ENCODE measurements at regions not wholly inside any gene's neighbourhood (a gene's known extent, or its start where the extent isn't known, plus 50 kb on each side); places are given as distances from the start of the nearest gene placed in this dataset.

DNA sequence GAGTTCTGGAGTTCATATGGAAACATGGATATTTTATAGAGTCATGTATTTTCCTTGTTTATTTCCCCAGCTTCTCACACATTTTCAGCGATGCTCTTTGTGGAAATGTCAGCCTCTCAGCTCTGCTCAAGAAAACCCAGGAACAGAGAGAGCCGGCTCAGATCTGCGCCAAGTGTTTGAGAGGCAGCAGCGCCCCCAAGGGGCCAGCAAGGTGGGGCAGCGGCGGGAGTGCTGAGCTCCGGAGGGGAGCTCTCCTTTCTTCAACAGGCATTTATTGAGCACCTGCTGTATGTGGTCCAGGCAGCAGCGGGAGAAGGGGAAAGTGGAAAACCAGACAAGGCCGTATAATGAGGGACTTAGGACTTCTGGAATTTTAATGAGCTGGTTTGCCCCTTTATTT is 421.1 kb upstream of the C16orf82 start:
- H3K9me3 Mint-ChIP-seq: peaks cover 0 to 2% (median 0%) of the 10 kb centered on the region in 3 donors
- no peaks in the 10 kb centered on the region for H3K4me1 Mint-ChIP-seq
- H3K27me3 Mint-ChIP-seq: no peaks in the 10 kb centered on the region
- peak overlapping the region in 1 of 3 donors; percentile 57 for H3K27ac Mint-ChIP-seq
- H3K36me3 Mint-ChIP-seq: no peaks in the 10 kb centered on the region
- no peak overlapping the region for H3K4me3 Mint-ChIP-seq

DNA sequence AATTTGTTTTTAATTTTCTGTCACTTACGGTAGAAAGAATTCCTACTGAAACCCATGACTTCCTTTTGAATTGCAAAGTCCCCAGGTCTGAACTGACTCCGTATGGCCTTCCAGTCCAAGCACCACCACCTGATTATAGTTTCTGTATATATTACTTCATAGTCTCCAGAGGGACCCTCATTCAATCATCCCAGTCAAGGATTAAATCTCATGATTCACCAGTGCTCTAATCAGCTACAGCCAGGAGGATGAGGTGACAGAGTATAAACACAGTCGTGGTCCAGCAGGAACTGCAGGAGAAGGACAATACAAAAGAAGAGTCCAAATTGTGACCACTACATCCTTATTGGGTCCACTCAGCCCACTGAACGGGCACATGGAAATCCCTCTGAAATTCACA is 418.9 kb upstream of the C16orf82 start:
- Mint-ChIP-seq H3K36me3 (no peaks in the 10 kb centered on the region), H3K27ac (peak overlapping the region in 1 of 3 donors; percentile 11), H3K4me1 (peaks cover 0 to 2% (median 0%) of the 10 kb centered on the region in 3 donors), H3K9me3 (peaks cover 0 to 12% (median 2%) of the 10 kb centered on the region in 3 donors), H3K27me3 (no peaks in the 10 kb centered on the region), H3K4me3 (no peak overlapping the region)

DNA sequence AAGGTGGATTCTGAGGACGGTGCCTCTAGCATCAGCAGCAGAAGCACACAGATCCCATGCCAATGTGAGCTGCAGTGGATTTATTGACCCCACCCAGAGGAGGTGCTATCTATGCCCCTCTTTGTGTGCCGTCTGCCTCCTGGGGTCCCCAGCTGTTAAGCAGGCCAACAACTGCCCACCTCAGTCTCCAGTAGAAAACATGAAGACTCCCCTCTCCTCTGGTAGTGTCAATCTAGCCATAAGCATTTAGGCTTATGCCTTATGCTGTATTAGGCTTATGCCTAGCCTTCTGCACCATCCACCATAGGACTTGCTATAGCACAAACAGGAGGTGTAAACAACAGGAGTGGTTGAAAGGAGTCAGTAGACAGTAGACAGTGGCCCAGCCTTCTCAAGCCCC is 417.9 kb upstream of the C16orf82 start:
- Mint-ChIP-seq H3K4me3 (no peak overlapping the region), H3K36me3 (no peaks in the 10 kb centered on the region), H3K4me1 (peaks cover 0 to 2% (median 0%) of the 10 kb centered on the region in 3 donors), H3K27ac (no peak overlapping the region), H3K9me3 (peaks cover 0 to 12% (median 0%) of the 10 kb centered on the region in 3 donors), H3K27me3 (no peaks in the 10 kb centered on the region)

DNA sequence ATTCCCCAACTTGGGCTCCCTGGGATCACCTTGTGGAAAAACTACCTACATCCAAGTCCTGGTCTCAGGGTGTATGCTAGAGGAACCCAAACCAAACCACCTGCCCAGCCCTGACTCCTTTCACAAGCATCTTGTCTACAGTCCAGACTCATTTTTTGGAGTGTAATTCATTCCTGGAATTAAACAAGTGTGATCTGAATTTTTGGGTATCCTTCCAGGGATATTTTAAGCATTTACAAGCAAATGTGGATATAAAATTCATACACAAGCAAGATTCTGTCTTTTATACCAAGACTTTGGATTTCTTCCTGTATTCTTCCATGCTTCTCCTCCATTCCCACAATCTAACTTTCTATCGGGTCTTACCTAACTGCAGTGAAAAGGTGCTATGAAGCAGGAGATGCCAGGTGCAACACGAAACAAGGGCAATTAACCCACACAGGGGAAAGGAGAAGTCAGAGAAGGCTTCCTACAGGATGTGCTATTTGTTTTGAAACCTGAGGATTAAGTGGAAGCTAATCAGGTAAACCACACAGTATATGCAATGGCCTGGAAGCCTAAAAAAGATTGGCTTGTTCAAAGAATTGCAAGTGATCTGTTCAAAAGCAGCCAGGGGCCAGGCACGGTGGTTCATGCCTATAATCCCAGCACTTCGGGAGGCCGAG is 417.2 kb upstream of the C16orf82 start:
- H3K4me1 Mint-ChIP-seq: peaks cover 0 to 2% (median 0%) of the 10 kb centered on the region in 3 donors
- H3K27ac Mint-ChIP-seq: no peak overlapping the region
- no peaks in the 10 kb centered on the region for H3K36me3 Mint-ChIP-seq

DNA sequence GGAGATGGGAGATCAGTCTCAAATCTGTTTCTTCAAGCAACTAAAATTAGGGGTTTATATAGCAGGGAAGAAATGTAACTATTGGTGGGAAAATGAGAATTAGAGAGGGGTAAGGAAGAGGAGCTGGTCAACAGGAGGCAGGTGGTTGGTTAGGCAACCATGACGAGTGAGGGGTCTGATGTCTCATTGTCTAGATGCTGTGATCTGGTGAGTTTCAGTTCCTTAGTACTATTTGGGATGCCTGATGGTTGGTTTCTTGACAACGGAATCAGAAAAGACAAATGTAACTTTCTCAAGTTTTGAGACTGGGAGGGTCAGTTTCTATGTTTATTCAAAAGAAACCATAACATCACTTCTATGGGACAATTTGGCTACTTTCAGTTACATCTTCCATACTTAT is 415.3 kb upstream of the C16orf82 start:
- Mint-ChIP-seq H3K36me3 (no peaks in the 10 kb centered on the region), H3K27me3 (no peaks in the 10 kb centered on the region), H3K27ac (no peak overlapping the region), H3K4me1 (peaks cover 0 to 2% (median 0%) of the 10 kb centered on the region in 3 donors), H3K9me3 (peaks cover 0 to 15% (median 0%) of the 10 kb centered on the region in 3 donors), H3K4me3 (no peak overlapping the region)

More for the DNA sequence above, 417.2 kb upstream of the C16orf82 start:
- Mint-ChIP-seq H3K9me3 (peaks cover 0 to 12% (median 0%) of the 10 kb centered on the region in 3 donors), H3K4me3 (no peak overlapping the region), H3K27me3 (no peaks in the 10 kb centered on the region)

DNA sequence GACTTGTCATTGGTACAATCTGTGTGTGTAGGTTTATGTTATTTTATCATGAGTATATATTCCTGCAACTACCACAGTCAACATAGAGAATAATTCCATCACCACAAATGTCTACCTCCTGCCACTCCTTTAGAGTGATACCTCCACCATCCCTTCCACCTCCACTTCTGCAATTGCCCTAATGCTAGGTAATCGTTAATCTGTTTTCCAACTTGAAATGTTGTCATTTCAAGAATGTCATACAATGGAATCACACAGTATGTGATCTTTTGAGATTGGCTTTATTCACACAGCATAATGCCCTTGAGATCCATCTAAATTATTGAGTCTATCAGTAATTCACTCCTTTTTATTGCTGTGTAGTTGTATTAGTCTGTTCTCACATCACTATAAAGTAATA is 414.8 kb upstream of the C16orf82 start:
- H3K4me1 Mint-ChIP-seq: peaks cover 0 to 2% (median 0%) of the 10 kb centered on the region in 3 donors
- no peaks in the 10 kb centered on the region for H3K36me3 Mint-ChIP-seq
- H3K27me3 Mint-ChIP-seq: no peaks in the 10 kb centered on the region
- H3K27ac Mint-ChIP-seq: no peak overlapping the region
- H3K4me3 Mint-ChIP-seq: no peak overlapping the region
- H3K9me3 Mint-ChIP-seq: peaks cover 0 to 15% (median 0%) of the 10 kb centered on the region in 3 donors

DNA sequence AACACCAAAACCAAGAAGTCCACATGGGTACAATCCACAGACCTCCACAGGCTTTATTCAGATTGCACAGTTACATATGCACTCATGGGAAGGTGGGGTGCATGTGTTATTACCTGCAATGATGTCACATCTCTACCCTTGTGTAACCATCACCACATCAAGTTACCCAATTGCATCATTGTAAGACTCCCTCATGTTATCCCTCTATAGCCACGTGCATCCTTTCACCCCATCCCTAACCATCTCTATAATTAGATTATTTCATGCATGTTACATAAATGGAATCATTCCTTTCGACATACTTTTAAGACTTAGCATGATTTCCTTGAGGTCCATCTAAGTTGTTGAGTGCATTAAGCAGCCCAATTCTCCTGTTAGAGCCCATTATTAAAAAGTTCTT is 408.2 kb upstream of the C16orf82 start:
- Mint-ChIP-seq H3K27ac (no peak overlapping the region), H3K4me3 (no peak overlapping the region), H3K27me3 (no peaks in the 10 kb centered on the region), H3K9me3 (peaks cover 2 to 3% (median 2%) of the 10 kb centered on the region in 3 donors), H3K36me3 (no peaks in the 10 kb centered on the region), H3K4me1 (no peaks in the 10 kb centered on the region)

DNA sequence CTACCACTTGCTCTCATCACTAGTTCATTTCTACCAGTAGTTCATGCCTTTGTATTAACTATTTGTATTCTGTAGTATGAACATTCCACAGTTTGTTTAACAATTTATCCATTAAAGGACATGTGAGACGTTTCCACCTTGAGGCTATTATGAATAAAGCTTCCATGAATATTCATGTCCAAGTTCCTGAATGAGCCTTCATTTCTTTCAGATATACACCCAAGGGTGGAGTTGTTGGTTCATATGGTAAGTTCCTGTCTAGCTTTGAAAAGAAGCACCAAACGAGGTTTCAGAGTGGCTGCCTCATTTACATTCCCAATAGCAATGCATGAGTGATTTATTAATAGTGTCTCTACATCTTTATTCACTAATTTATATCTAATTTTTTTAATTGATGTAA is 407.8 kb upstream of the C16orf82 start:
- H3K36me3 Mint-ChIP-seq: no peaks in the 10 kb centered on the region
- H3K27me3 Mint-ChIP-seq: peaks cover 2% of the 10 kb centered on the region
- H3K9me3 Mint-ChIP-seq: peaks cover 2 to 3% (median 2%) of the 10 kb centered on the region in 3 donors
- no peak overlapping the region for H3K4me3 Mint-ChIP-seq
- H3K27ac Mint-ChIP-seq: no peak overlapping the region
- H3K4me1 Mint-ChIP-seq: no peaks in the 10 kb centered on the region

DNA sequence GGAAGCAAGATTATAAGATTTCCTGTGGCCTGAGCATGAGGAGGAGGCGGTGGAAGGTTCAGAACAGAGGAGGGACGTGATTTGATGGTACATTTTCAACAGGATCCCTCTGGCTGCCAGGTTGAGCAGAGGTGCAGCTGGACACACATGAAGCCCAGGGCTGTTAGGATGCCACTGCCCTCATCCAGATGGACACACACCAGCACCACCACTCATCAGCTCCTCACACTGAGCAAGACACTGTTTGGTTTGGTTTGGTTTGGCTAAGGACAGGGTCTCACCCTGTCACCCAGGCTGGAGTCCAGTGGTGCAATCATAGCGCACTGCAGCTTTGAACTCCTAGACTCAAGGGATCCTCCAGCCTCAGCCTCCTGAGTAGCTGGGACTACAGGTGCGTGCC is 402.6 kb upstream of the C16orf82 start:
- H3K27ac Mint-ChIP-seq: no peak overlapping the region
- H3K36me3 Mint-ChIP-seq: no peaks in the 10 kb centered on the region
- peaks cover 8% of the 10 kb centered on the region for H3K27me3 Mint-ChIP-seq
- H3K9me3 Mint-ChIP-seq: peaks cover 0 to 3% (median 2%) of the 10 kb centered on the region in 3 donors
- no peaks in the 10 kb centered on the region for H3K4me1 Mint-ChIP-seq
- H3K4me3 Mint-ChIP-seq: peak overlapping the region in 1 of 4 donors; percentile 47

DNA sequence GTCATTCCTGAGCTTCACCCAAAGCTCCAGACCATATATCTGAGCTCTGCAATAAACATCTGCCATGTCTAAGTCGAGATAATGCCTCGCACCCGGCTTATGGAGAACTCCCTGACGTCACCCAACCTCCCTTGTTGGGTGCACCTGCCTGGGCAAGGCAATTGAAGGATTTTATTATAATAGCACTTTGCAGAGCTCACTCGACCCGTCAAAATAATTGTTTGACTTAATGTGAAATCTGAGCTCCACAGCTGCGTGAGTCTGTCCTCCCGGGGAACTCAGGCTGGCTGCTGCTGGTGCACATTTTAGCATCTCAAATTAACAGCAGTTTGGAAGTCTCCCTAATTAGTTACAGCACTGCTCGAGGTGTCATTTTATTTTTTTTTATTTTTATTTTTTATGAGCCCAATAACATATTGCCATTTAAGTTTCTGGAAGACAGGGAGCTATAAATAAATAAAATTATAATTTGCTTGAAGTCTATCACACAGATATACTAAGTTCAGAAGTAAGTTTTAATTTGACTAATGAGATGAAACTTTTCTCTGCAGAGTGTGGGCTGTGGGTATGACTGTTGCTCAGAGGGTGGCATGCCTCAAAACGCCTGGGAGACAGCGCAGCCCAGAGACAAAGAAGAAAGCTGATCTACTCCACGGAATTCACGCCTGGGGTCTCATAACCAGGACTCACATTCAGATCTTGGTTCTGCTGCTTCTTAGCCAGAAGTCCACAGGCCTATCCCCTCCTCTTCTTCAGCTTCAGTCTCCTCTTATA is 401.4 kb upstream of the C16orf82 start:
- H3K27me3 Mint-ChIP-seq: peaks cover 8% of the 10 kb centered on the region
- H3K9me3 Mint-ChIP-seq: peaks cover 2 to 5% (median 3%) of the 10 kb centered on the region in 3 donors
- no peaks in the 10 kb centered on the region for H3K4me1 Mint-ChIP-seq
- H3K27ac Mint-ChIP-seq: no peak overlapping the region
- H3K36me3 Mint-ChIP-seq: no peaks in the 10 kb centered on the region
- no peak overlapping the region for H3K4me3 Mint-ChIP-seq

DNA sequence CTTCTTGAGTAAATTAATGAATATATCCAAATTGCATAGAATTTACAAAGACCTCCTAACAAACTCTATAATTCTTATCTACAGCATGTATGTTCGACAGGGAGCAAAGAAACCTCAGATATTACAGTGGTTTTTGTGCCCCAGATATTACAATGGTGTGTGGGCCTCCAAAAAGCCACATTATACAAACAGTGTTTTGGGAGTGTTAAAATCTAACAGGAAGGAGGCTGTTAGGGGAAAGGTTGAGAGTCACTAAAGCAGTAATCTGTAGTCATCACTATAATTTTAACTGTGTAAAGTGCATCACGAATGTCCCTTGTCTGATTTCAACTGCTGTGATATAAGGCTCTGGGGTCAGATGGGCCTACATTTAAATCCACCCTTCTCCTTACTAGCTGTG is 400.2 kb upstream of the C16orf82 start:
- no peaks in the 10 kb centered on the region for H3K36me3 Mint-ChIP-seq
- H3K9me3 Mint-ChIP-seq: peaks cover 2 to 6% (median 3%) of the 10 kb centered on the region in 3 donors
- no peak overlapping the region for H3K4me3 Mint-ChIP-seq
- no peaks in the 10 kb centered on the region for H3K4me1 Mint-ChIP-seq
- peak overlapping the region in 1 of 3 donors; percentile 48 for H3K27ac Mint-ChIP-seq
- H3K27me3 Mint-ChIP-seq: peaks cover 8% of the 10 kb centered on the region

DNA sequence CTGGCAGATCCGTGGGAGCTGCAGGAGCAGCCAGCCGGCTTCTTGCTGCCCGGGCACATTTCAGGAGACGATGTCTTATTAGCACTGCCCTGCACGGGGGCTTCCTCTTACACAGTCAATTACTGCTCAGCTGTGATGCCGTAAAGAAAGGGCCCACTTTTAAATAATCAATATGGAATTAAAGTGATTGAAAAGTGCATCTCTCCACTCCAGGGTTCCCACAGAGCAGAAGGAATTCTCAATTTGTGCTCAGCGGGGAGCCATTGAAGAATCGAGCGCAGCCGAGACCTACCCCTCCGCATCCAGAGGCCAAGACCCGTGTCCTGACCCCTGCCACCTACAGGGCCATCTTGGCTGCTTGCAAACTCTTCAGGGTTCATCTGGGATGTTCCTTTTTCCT is 399.4 kb upstream of the C16orf82 start:
- Mint-ChIP-seq H3K36me3 (peaks cover 2% of the 10 kb centered on the region), H3K27me3 (peaks cover 8% of the 10 kb centered on the region), H3K4me3 (no peak overlapping the region), H3K27ac (no peak overlapping the region), H3K4me1 (no peaks in the 10 kb centered on the region), H3K9me3 (peaks cover 2 to 6% (median 3%) of the 10 kb centered on the region in 3 donors)

DNA sequence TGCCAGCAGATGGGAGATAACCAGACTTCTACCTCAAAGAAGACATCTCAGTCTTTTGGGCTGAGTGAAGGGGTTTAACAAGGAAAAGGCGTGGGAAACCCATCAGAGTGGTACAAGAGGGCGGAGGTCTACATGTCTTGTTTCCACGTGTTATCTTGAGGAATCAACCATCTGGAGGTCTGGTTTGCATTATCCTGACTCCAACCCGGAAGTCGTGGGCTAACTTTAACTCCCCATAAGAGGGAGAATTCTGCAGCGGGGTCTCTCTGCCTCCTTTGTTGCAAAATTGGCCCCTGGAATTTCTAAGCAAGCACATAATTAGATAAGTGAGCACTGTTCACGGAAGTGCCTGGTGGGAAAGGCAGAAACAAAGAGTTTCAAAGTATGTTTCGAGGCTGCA is 398.7 kb upstream of the C16orf82 start:
- Mint-ChIP-seq H3K4me1 (no peaks in the 10 kb centered on the region), H3K36me3 (peaks cover 2% of the 10 kb centered on the region), H3K27me3 (peaks cover 8% of the 10 kb centered on the region), H3K4me3 (no peak overlapping the region), H3K9me3 (peaks cover 0 to 6% (median 3%) of the 10 kb centered on the region in 3 donors), H3K27ac (no peak overlapping the region)

DNA sequence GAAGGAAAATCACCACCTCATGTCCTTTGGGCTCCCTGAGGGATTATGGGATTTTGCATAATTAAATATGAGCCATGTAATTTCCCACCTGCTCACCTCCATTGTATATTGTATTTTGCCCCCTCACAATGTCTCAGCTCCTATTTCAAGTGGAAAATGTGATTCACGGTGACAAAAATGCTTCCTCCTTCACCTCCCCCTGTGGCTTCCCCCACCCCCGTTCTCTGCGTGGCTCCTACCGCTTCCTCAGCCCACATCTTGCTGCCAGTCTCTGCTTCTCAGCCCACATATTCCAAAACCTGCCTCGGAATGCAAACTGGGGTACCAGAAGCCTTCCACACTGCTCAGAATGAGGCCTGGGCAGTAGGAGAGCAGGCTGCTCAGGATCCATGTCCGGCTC is 394.5 kb upstream of the C16orf82 start:
- Mint-ChIP-seq H3K36me3 (peaks cover 2% of the 10 kb centered on the region), H3K4me1 (no peaks in the 10 kb centered on the region), H3K4me3 (no peak overlapping the region), H3K9me3 (peaks cover 0 to 6% (median 0%) of the 10 kb centered on the region in 3 donors), H3K27ac (no peak overlapping the region), H3K27me3 (no peaks in the 10 kb centered on the region)

DNA sequence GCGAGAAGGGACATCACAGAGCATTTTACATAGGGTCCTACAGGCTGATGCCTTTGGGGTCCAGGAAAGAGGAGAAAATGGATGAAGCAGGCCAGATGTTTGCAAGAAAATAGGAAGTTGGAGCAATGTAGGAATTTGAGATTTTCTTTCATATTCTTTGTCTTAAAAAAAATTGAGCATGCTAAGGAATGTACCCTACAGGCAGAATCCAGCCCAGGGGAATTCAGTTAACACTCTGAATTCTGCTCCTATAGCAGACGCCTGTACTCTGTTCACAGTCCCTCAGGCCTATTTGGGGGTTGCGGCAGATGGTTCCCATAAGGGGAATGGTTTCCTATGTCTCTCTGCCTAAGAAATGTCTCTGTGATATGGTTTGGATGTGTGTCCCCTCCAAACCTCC is 393.7 kb upstream of the C16orf82 start:
- H3K27me3 Mint-ChIP-seq: no peaks in the 10 kb centered on the region
- no peak overlapping the region for H3K4me3 Mint-ChIP-seq
- H3K4me1 Mint-ChIP-seq: no peaks in the 10 kb centered on the region
- H3K27ac Mint-ChIP-seq: no peak overlapping the region
- H3K36me3 Mint-ChIP-seq: peaks cover 2% of the 10 kb centered on the region
- H3K9me3 Mint-ChIP-seq: peaks cover 0 to 6% (median 0%) of the 10 kb centered on the region in 3 donors
